A673 (cell line): ENCODE measurements at regions not wholly inside any gene's neighbourhood (a gene's known extent, or its start where the extent isn't known, plus 50 kb on each side); places are given as distances from the start of the nearest gene placed in this dataset.

Source experiments
- CTCF ChIP-seq: fragments of 300-800, 200-600 bp; sonication (generic); conservative IDR thresholded peaks from 2 replicates; pipeline ENCODE4 v1.5.1; 2017; ENCODE audit warnings: low read depth, mild to moderate bottlenecking, antibody characterized with exemption, low read length, moderate library complexity, mixed read lengths
- EZH2 ChIP-seq: fragments of 200-600 bp; sonication (generic); IDR thresholded peaks from 2 replicates; pipeline ENCODE4 v1.6.1; 2017; ENCODE audit warnings: borderline replicate concordance, low read depth, mild to moderate bottlenecking, mixed read lengths, antibody characterized with exemption, low read length; ENCODE audit not compliant: poor library complexity, severe bottlenecking

GRCh38 chr22:48378673-48379072 lies 1449.0 kb downstream of the BRD1 start:
- TF ChIP-seq CTCF (no peak), EZH2 (no peak)
